GM19238 (cell line): ENCODE measurements at regions not wholly inside any gene's neighbourhood (a gene's known extent, or its start where the extent isn't known, plus 50 kb on each side); places are given as distances from the start of the nearest gene placed in this dataset.
"Not testable (repeated sequence)": the region's sequence is repeated elsewhere in the genome, so short reads cannot be mapped to it uniquely, and the experiment has no call there.

Experiments used
- DNase-seq: peaks from one replicate; pipeline ENCODE4 v3.0.0; 2011; ENCODE audit warnings: low spot score; ENCODE audit not compliant: insufficient read length

- DNase-seq, result no peak
These were observed 106.3 kb upstream of the SNX2 start for GRCh38 chr5:122668552-122668951.

GRCh38 chr5:122669709-122670108, 105.2 kb upstream of the SNX2 start:
- not testable (repeated sequence) for DNase-seq

GRCh38 chr5:122673343-122673742, 101.5 kb upstream of the SNX2 start:
- no peak for DNase-seq

- DNase-seq, result no peak
These were observed 100.5 kb upstream of the SNX2 start for GRCh38 chr5:122674385-122674784.

- no peak for DNase-seq
These were observed 94.1 kb upstream of the SNX2 start for GRCh38 chr5:122680623-122681350.

- no peak for DNase-seq
These were observed 91.2 kb upstream of the SNX2 start for GRCh38 chr5:122683631-122684030.

- DNase-seq, result no peak
These were observed 84.6 kb upstream of the SNX2 start for GRCh38 chr5:122690266-122690665.

- DNase-seq, result no peak
These were observed 82.9 kb upstream of the SNX2 start for GRCh38 chr5:122691931-122692330.

- DNase-seq, result no peak
These were observed 80.9 kb upstream of the SNX2 start for GRCh38 chr5:122693963-122694362.

- DNase-seq, result no peak
These were observed 80.0 kb upstream of the SNX2 start for GRCh38 chr5:122694884-122695283.

- DNase-seq, result not testable (repeated sequence)
These were observed 78.1 kb upstream of the SNX2 start for GRCh38 chr5:122696735-122697134.

- DNase-seq, result no peak
These were observed 77.7 kb upstream of the SNX2 start for GRCh38 chr5:122697191-122697590.

GRCh38 chr5:122699201-122699600, 75.7 kb upstream of the SNX2 start:
- no peak for DNase-seq

- peak; percentile 11 for DNase-seq
These were observed 73.0 kb upstream of the SNX2 start for GRCh38 chr5:122701640-122702523.

- no peak for DNase-seq
These were observed 72.4 kb upstream of the SNX2 start for GRCh38 chr5:122702524-122702875.

- DNase-seq, result no peak
These were observed 71.7 kb upstream of the SNX2 start for GRCh38 chr5:122703203-122703602.

- DNase-seq, result no peak
These were observed 70.4 kb upstream of the SNX2 start for GRCh38 chr5:122704247-122705036.

GRCh38 chr5:122705851-122706250, 69.0 kb upstream of the SNX2 start:
- DNase-seq, result no peak

- no peak for DNase-seq
These were observed 67.1 kb upstream of the SNX2 start for GRCh38 chr5:122707796-122708195.

GRCh38 chr5:122713041-122713440, 61.8 kb upstream of the SNX2 start:
- no peak for DNase-seq

- DNase-seq, result no peak
These were observed 59.8 kb upstream of the SNX2 start for GRCh38 chr5:122715095-122715494.

- no peak for DNase-seq
These were observed 56.3 kb upstream of the SNX2 start for GRCh38 chr5:122718611-122719010.
